HUES6 (cell line): ENCODE measurements at regions not wholly inside any gene's neighbourhood (a gene's known extent, or its start where the extent isn't known, plus 50 kb on each side); places are given as distances from the start of the nearest gene placed in this dataset.
"Not testable (repeated sequence)": the region's sequence is repeated elsewhere in the genome, so short reads cannot be mapped to it uniquely, and the experiment has no call there.

Source experiments
- H3K27ac ChIP-seq: 2 replicates; pipeline ENCODE4 v1.7.0; 2013; ENCODE audit warnings: low read depth, mild to moderate bottlenecking, low read length, inconsistent platforms
- H3K27me3 ChIP-seq: 2 replicates; pipeline ENCODE4 v1.6.1; 2013; ENCODE audit warnings: low read length; ENCODE audit not compliant: control insufficient read depth, insufficient read depth
- H3K36me3 ChIP-seq: 2 replicates; pipeline ENCODE4 v1.6.1; 2013; ENCODE audit warnings: low read length; ENCODE audit not compliant: control insufficient read depth, insufficient read depth
- H3K4me1 ChIP-seq: 2 replicates; pipeline ENCODE4 v1.6.1; 2013; ENCODE audit warnings: low read length; ENCODE audit not compliant: control insufficient read depth, insufficient read depth
- H3K4me3 ChIP-seq: 2 replicates; pipeline ENCODE4 v1.5.1; 2013; ENCODE audit warnings: low read depth, low read length
- H3K9ac ChIP-seq: one replicate; pipeline ENCODE4 v1.6.1; 2013; ENCODE audit warnings: mild to moderate bottlenecking, low read length
- H3K9me3 ChIP-seq: 2 replicates; pipeline ENCODE4 v1.6.1; 2013; ENCODE audit warnings: low read depth, low read length; ENCODE audit not compliant: control insufficient read depth, insufficient read depth

DNA sequence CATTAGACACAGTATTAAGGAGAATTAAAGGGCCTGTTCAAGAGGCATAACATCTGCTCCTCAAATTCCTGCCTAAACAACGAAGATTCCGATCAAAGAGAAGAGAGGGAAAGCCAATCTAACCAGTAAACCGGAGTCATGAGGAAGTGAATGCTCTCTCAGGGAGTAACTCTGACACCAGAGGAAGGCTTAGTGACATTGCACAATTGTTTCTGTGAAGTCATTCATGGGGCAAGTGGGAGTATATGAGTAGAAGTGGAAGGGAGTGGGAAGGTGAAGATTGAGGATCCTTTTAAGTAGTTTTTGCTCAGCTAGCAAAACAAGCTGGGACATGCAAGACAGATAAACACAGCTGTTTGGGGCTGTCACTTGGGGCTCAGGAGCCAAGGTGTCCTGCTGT, 136.4 kb upstream of the FAM174A start:
- not testable (repeated sequence) for H3K4me3 ChIP-seq, H3K9me3 ChIP-seq, H3K27ac ChIP-seq, H3K9ac ChIP-seq, H3K27me3 ChIP-seq, H3K36me3 ChIP-seq, H3K4me1 ChIP-seq

DNA sequence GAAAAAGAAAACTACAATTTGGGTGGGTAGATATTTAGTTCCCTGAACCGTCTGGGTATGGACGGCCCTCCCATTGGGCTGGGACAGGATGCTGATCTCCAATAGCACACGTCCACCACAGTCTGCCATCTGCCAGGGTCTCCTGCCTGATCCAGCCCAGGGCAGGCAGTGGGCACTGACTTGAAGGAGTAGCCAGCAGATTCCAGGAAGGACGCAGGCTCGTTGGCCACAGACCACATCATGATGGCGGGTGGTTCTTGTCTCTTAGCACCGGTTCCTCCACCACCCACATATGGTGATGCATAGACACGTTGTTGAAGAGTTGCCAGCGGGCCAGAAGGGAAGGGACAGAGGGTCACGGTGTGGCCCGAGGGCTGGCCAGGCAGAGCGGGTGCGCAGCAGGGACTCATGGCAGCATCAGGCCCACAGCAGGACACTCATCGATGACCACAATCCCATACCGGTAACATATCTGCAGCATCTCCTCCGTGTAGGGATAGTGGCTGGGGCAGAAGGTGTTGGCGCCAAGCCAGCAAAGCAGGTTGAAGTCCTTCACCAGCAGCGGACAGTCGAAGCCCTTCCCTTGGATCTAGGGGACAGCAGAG, 155.8 kb upstream of the FAM174A start:
- H3K36me3 ChIP-seq = not testable (repeated sequence)

DNA sequence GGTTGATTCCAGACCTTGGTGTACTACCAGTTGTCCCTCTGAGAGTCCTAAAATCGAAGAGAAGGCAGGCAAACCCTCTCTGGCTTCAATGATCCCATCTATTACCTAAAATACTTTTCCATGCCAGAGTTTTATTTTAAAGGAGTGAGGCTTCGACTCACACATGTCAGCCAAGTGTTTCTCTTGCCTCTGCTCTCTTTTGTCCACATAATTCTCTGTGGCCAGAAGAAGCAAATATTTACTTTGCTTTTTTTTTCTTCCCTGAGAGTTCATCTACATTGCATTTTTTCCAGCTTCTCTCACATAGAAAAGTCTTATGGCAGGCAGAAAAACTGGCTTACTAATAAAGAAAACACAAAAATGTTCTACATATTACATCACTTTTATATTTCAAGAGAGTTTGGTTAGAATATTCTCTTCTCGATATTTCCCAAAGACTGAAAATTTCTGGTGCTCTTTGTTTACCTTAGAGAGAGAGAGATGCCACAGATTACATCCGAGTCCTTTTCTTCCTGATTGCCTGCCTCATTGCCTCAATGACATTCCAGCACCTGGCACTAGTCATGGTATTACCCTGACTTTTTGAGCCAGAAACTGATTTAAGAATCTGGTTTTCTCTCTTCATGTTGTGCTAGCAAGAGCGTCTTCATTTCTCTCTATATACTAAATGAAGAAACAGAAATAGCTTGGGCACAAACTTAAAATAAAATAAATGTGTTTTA, 170.3 kb upstream of the FAM174A start:
- not testable (repeated sequence) for H3K27me3 ChIP-seq, H3K9me3 ChIP-seq, H3K9ac ChIP-seq, H3K36me3 ChIP-seq, H3K27ac ChIP-seq, H3K4me3 ChIP-seq, H3K4me1 ChIP-seq

More for the DNA sequence above, 155.8 kb upstream of the FAM174A start:
- not testable (repeated sequence) for H3K9ac ChIP-seq, H3K27ac ChIP-seq, H3K9me3 ChIP-seq, H3K4me1 ChIP-seq, H3K27me3 ChIP-seq, H3K4me3 ChIP-seq

DNA sequence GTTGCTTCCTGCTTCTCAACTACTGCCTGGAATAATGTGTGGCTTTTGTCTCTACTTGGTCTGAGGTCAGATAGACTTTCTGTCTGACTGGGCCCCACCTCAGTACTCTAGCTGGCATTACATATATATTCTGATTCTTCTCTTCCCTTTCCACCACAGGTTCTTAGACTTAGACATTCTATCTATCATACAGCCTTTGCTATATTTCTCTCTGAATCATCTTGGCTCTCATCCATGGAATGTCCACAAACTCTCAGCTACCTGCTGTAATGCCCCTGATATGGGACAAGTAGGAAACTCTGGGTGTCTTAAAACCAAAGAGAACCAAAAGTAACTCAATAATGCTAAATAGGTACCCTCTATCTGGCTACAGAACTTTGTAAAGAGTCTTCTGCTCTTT, 170.8 kb upstream of the FAM174A start:
- not testable (repeated sequence) for H3K27ac ChIP-seq, H3K27me3 ChIP-seq, H3K9me3 ChIP-seq

DNA sequence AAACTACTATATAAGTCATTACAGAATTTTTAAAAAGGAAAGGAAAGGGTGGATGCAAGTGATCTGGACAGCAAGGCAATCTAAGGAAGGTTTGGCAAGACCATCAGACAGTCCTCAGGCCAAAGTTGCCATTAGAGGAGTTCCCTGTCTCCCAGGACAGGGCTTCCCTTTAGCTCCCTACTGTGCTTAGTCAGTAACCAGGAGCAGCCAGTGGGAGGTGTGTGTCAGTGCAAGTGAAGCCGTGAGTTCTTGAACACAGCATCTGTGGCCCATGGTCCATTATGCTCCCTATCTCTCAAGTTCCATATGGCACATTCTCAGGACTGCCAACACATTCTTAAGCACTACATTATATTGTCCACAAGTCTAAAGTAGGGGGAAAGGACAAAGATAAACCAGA, 175.2 kb upstream of the FAM174A start:
- not testable (repeated sequence) for H3K36me3 ChIP-seq, H3K4me3 ChIP-seq, H3K4me1 ChIP-seq, H3K9me3 ChIP-seq, H3K27me3 ChIP-seq, H3K27ac ChIP-seq, H3K9ac ChIP-seq

More for the DNA sequence above, 170.8 kb upstream of the FAM174A start:
- H3K4me1 ChIP-seq, H3K4me3 ChIP-seq, H3K36me3 ChIP-seq, H3K9ac ChIP-seq: not testable (repeated sequence)

DNA sequence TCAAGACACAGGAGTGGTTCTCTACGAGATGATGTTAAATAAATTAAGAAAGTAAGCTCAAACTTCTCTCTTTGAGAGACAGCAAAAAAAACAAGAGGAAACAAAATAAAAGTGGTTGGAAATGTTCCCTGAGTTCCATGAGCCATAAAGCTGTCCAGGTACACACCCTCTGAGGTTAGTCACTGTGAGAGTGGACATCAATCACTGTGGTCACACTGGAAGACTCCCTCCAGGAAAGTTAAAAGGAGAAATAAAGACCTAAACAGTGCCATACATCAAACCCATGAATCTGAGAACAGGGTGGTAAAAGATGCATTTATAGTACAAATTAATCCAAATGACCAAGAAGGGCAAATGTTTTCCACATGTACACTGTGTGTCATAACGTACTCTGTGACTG, 188.9 kb upstream of the FAM174A start:
- H3K36me3 ChIP-seq, H3K27ac ChIP-seq, H3K4me3 ChIP-seq, H3K9ac ChIP-seq, H3K9me3 ChIP-seq, H3K4me1 ChIP-seq, H3K27me3 ChIP-seq: not testable (repeated sequence)

DNA sequence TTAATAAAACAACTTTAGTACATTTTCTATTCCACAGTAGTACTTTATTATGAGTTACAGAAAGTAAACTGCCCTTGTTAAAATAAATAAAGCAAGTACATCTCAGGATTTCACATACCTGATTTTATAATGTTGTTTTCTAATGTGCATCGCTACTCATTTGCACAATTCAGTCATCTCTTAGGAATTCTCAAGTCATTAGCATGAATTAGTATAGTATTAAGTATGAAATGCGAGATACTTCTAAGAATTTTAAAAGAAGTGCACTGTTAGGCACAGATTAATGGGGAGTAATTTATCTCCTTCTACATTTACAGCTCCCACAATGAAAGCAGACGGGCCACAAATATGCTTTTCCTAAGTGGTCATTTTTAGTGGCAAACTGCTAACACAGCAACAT, 193.7 kb upstream of the FAM174A start:
- H3K36me3 ChIP-seq, H3K9ac ChIP-seq: not testable (repeated sequence)

DNA sequence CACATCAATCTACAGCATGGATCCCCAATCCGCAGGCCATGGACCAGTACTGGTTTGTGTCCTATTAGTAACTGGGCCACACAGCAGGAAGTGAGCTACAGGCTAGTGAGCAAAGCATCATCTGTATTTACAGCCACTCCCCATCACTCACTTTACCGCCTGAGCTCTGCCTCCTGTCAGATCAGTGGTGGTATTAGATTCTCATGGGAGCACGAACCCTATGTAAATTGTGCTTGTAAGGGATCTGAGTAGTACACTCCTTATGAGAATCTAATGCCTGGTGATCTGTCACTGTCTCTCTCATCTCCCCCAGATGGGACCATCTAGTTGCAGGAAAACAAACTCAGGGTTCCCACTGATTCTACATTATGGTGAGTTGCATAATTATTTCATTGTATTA, 212.7 kb upstream of the FAM174A start:
- no peaks in the 10 kb centered on the region for H3K4me1 ChIP-seq
- no peak overlapping the region for H3K4me3 ChIP-seq
- no peak overlapping the region for H3K9ac ChIP-seq
- no peaks in the 10 kb centered on the region for H3K27me3 ChIP-seq
- H3K27ac ChIP-seq = no peak overlapping the region
- no peaks in the 10 kb centered on the region for H3K9me3 ChIP-seq
- no peaks in the 10 kb centered on the region for H3K36me3 ChIP-seq

More for the DNA sequence above, 193.7 kb upstream of the FAM174A start:
- H3K4me1 ChIP-seq, H3K27me3 ChIP-seq, H3K4me3 ChIP-seq, H3K9me3 ChIP-seq, H3K27ac ChIP-seq: not testable (repeated sequence)

DNA sequence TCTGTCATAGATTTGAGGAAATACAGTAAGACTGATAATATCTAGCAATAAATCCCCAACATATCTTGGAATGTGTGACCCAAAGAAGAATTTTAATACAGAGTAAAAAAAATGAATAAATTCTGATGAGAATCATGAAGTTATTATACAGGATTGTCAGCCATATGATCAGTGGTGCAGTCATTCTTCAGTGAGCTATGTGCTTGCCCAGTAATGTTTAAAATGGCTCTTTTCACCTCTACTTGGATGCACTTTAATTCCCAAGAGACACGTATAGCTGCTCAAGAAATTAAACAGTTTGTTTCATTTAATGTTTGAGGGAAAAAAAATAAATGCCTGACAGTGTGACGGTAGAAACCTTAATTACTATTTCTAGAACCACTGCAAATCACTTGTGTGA, 215.3 kb upstream of the FAM174A start:
- Histone ChIP-seq H3K4me3 (no peak overlapping the region), H3K9me3 (no peaks in the 10 kb centered on the region), H3K27ac (no peak overlapping the region), H3K4me1 (no peaks in the 10 kb centered on the region), H3K9ac (no peak overlapping the region), H3K36me3 (no peaks in the 10 kb centered on the region), H3K27me3 (no peaks in the 10 kb centered on the region)

DNA sequence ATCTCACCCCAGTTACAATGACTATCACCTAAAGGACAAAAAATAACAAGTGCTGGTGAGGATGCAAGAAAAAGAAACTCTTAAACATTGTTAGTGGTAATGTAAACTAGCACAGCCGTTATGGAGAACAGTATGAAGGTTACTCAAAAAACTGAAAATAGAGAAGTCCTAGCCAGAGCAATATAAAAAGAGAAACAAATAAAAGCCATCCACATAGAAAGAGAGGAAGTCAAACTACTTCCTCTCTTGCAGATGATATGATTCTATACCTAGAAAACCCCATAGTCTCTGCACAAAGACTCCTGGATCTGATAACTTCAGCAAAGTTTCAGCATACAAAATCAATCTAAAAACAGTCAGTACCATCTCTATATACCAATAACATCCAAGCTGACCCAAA, 221.5 kb upstream of the FAM174A start:
- Histone ChIP-seq H3K9me3 (no peaks in the 10 kb centered on the region), H3K4me1 (no peaks in the 10 kb centered on the region), H3K27ac (no peak overlapping the region), H3K9ac (no peak overlapping the region), H3K27me3 (no peaks in the 10 kb centered on the region), H3K36me3 (no peaks in the 10 kb centered on the region), H3K4me3 (no peak overlapping the region)

DNA sequence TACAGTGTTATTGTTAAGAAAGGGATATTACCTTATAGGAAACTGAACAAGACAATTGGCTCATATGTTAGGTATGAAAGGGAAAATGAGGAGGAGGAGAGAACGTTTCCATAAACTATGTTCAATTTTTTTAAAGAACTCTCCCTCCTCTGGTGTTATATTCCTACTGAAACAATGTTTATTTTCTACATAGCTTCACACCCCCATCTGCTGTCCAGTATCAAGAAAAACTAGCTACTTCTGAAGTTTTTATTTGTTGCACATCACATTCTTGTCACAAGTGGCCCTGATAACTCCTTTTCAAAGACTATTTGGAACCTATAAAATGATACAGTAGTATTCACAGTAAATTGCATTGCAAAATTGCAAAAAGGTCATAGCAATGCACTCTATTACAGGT, 223.4 kb upstream of the FAM174A start:
- H3K4me1 ChIP-seq = no peaks in the 10 kb centered on the region

More for the DNA sequence above, 223.4 kb upstream of the FAM174A start:
- no peaks in the 10 kb centered on the region for H3K36me3 ChIP-seq
- H3K27me3 ChIP-seq = no peaks in the 10 kb centered on the region
- H3K9ac ChIP-seq = no peak overlapping the region
- no peaks in the 10 kb centered on the region for H3K9me3 ChIP-seq
- no peak overlapping the region for H3K27ac ChIP-seq
- no peak overlapping the region for H3K4me3 ChIP-seq
